GM12891 (cell line): ENCODE measurements at regions not wholly inside any gene's neighbourhood (a gene's known extent, or its start where the extent isn't known, plus 50 kb on each side); places are given as distances from the start of the nearest gene placed in this dataset.

Source experiments
- DNase-seq: peaks from one replicate; pipeline ENCODE4 v3.0.0; 2011; ENCODE audit warnings: low spot score; ENCODE audit not compliant: insufficient read length
- FAIRE-seq: peaks from 2 replicates; lab custom pipeline; 2011; peaks lifted over from hg19 to GRCh38; lab: Jason Lieb, UNC
- PAX5 ChIP-seq: IDR thresholded peaks from 2 replicates; pipeline ENCODE4 v1.6.1; 2011; ENCODE audit warnings: low read length, moderate library complexity, mild to moderate bottlenecking; ENCODE audit not compliant: insufficient read depth, severe bottlenecking
- POLR2A ChIP-seq: IDR thresholded peaks from 2 replicates; pipeline ENCODE4 v1.6.1; 2011; ENCODE audit warnings: low read depth, low read length, control low read depth
- POLR2AphosphoS5 ChIP-seq: IDR thresholded peaks from 2 replicates; pipeline ENCODE4 v1.6.1; 2011; ENCODE audit warnings: low read depth, low read length, control low read depth
- POU2F2 ChIP-seq: IDR thresholded peaks from 2 replicates; pipeline ENCODE4 v1.6.1; 2011; ENCODE audit warnings: low read depth, mild to moderate bottlenecking, control low read depth, low read length, moderate library complexity
- SPI1 ChIP-seq: IDR thresholded peaks from 2 replicates; pipeline ENCODE4 v1.6.1; 2011; ENCODE audit warnings: low read depth, low read length, control low read depth
- TAF1 ChIP-seq: IDR thresholded peaks from 2 replicates; pipeline ENCODE4 v1.6.1; 2011; ENCODE audit warnings: low read depth, low read length, control low read depth

DNA sequence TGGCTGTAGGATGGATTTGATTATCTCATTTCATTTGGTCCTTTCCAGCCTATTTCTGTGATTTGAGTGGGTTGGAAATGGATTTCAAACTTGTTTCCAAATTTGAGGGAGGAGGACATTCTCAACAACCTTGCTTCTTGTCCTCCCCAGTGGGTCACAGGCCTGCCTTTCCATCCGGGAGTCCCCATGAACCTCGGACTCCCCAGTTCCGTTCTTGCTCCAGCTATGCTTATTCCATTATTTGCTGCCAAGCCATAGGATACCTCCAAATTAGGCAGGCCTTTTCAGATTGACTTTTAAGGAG, 97.8 kb downstream of the DUSP10 start:
- TF ChIP-seq POLR2AphosphoS5 (no peak), SPI1 (no peak), PAX5 (no peak), TAF1 (no peak), POU2F2 (no peak), POLR2A (no peak)
- DNase-seq: no peak
- peak; percentile 81 for FAIRE-seq

DNA sequence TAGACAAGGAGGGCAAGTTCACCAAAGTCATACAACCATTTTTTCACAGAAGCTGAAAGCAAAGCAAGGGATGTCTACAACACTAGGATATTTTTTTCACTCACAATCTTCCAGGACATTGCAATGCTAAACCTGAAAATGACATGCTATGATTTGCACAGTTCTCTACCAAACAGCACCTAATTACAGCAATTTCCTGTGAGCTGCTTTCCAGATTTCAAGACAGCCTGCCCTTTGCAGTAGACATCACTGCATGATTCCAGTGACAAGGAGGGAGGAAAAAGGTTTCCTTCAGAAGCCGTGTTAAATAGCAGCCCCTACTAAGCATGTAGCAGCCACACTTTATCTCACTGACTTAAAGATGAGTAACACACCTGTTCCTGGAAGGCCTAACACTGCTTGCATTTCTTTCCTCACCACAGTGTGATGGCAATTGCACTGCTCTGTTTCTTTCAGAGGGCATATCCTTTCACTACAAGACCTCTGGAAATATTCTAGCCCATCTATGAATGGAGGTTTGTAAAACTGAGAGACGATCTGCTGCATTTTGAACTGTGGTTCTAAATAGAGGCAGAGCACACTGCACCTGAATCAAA, 97.1 kb downstream of the DUSP10 start:
- FAIRE-seq (peak; percentile 77), DNase-seq (no peak)
- TF ChIP-seq POLR2A (no peak), SPI1 (no peak), POLR2AphosphoS5 (no peak), PAX5 (no peak), POU2F2 (no peak), TAF1 (no peak)

DNA sequence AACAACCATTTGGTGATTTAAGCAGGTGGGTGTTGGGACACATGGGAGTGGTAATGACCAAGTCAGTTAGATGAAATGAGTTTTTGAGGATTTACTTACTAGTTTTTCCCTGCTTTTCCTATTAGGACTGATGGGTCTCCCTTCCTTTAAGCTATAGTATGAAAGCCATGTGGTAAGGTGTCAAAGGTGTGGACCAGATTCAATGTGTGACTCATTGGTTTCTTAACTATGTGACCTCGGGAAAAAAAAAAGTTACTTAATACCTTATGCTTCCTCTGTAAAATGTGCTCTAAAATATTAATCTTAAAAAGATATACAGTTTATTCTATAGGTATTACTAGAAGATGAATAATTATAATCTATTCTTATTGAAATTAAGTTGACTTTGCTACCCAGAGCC, 93.7 kb downstream of the DUSP10 start:
- no peak for DNase-seq
- FAIRE-seq: no peak
- TF ChIP-seq POU2F2 (no peak), SPI1 (no peak), PAX5 (no peak), POLR2A (no peak), POLR2AphosphoS5 (no peak), TAF1 (no peak)
